Neural cell (in vitro differentiated cells): ENCODE measurements at regions not wholly inside any gene's neighbourhood (a gene's known extent, or its start where the extent isn't known, plus 50 kb on each side); places are given as distances from the start of the nearest gene placed in this dataset.

Experiments used
- CTCF ChIP-seq: fragments of 450-650 bp; IDR thresholded peaks from 2 replicates; pipeline ENCODE4 v1.5.1; 2014; ENCODE audit warnings: antibody characterized with exemption, mild to moderate bottlenecking, moderate library complexity; ENCODE audit not compliant: poor library complexity, severe bottlenecking
- EZH2 ChIP-seq: fragments of 200-600, 300-800 bp; shearing (Covaris generic), sonication (generic); IDR thresholded peaks from 2 replicates; pipeline ENCODE4 v1.6.1; 2014; ENCODE audit warnings: antibody characterized with exemption, low read length, borderline replicate concordance, mild to moderate bottlenecking; ENCODE audit not compliant: insufficient read depth, poor library complexity, severe bottlenecking
- POLR2AphosphoS5 ChIP-seq: IDR thresholded peaks from 2 replicates; pipeline ENCODE4 v1.6.1; 2012
- RAD21 ChIP-seq: fragments of 450-650 bp; conservative IDR thresholded peaks from 2 replicates; pipeline ENCODE4 v1.6.1; 2014; ENCODE audit warnings: antibody characterized with exemption, mild to moderate bottlenecking, moderate library complexity
- TAF1 ChIP-seq: IDR thresholded peaks from 2 replicates; pipeline ENCODE4 v1.6.1; 2012; ENCODE audit warnings: low read depth

GRCh38 chr14:43356979-43357545, 1150.0 kb downstream of the FSCB start:
- TF ChIP-seq POLR2AphosphoS5 (no peak), CTCF (no peak), TAF1 (no peak), RAD21 (no peak), EZH2 (no peak)
